ENCODE measurements at regions not wholly inside any gene's neighbourhood (a gene's known extent, or its start where the extent isn't known, plus 50 kb on each side); places are given as distances from the start of the nearest gene placed in this dataset.
"Not testable (repeated sequence)": the region's sequence is repeated elsewhere in the genome, so short reads cannot be mapped to it uniquely, and the experiment has no call there.

DNA sequence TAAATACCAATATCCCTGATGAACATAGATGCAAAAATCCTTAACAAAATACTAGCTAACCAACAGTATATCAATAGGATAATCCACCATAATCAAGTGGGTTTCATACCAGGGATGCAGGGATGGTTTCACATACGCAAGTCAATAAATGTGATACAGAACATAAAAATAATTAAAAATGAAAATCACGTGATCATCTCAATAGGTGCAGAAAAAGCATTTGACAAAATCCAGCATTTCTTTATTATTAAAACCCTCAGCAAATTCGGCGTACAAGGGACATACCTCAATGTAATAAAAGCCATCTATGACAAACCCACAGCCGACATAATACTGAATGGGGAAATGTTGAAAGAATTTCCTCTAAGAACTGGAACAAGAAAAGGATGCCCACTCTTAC lies 793.5 kb downstream of the NR4A2 start:
- 94% methylated on average over 5 of the region's 5 CpGs; no CpG with 5 or more reads in 1 of the 2 experiments for WGBS, 2 experiments (ENCODE audit: extremely low coverage in 1 of 2, insufficient coverage in 1 of 2, insufficient read length in 1 of 2, insufficient replicate concordance in 2 of 2, low coverage in 1 of 2, low lambda C conversion rate in 2 of 2, missing lambda C conversion rate in 1 of 2)

More for the DNA sequence above, 793.5 kb downstream of the NR4A2 start:
- H3K18ac ChIP-seq (ENCODE audit: extremely low read depth, low read length); H2AFZ ChIP-seq (ENCODE audit: low read length); H3K14ac ChIP-seq (ENCODE audit: insufficient read length); H4K5ac ChIP-seq (ENCODE audit: insufficient read length, low read depth, low read length); H2BK5ac ChIP-seq (ENCODE audit: low read depth, low read length); H3K36me3 ChIP-seq (ENCODE audit: control insufficient read depth in 2 of 4, insufficient read depth in 4 of 4, low read length in 3 of 4); H3K4me1 ChIP-seq (replicated peaks in 1 of 4; ENCODE audit: control insufficient read depth in 3 of 4, insufficient read depth in 4 of 4, low read length in 3 of 4); H4K20me1 ChIP-seq (replicated peaks in 1 of 2; ENCODE audit: control insufficient read depth in 1 of 2, insufficient read depth in 2 of 2, low read length in 2 of 2); H3K27ac ChIP-seq (ENCODE audit: low read depth, low read length); H3K23ac ChIP-seq (ENCODE audit: insufficient read length); H3K23me2 ChIP-seq (ENCODE audit: low read depth, low read length); H3K79me1 ChIP-seq (ENCODE audit: low read depth, low read length); H3K79me2 ChIP-seq (ENCODE audit: control insufficient read depth in 1 of 2, insufficient read depth in 2 of 2, low read length in 2 of 2); H3K4me2 ChIP-seq (ENCODE audit: insufficient read depth in 1 of 2, low read depth in 2 of 2, low read length in 2 of 2); POLR2A ChIA-PET (ENCODE audit: partially characterized antibody); H3K4me3 ChIP-seq (ENCODE audit: extremely low read depth in 1 of 4, insufficient read depth in 2 of 4, low read depth in 3 of 4, low read length in 4 of 4); H3K9ac ChIP-seq (replicated peaks in 1 of 4; ENCODE audit: extremely low read depth in 1 of 4, low read depth in 3 of 4, low read length in 3 of 4); H4K91ac ChIP-seq (replicated peaks; ENCODE audit: insufficient read length, low read length); H3K9me3 ChIP-seq (ENCODE audit: insufficient read depth in 2 of 2, low read depth in 1 of 2, low read length in 1 of 2); FAIRE-seq; H3K4ac ChIP-seq (replicated peaks; ENCODE audit: insufficient read length, low read depth, low read length); H3K27me3 ChIP-seq (replicated peaks in 1 of 4; ENCODE audit: control insufficient read depth in 3 of 4, extremely low read depth in 1 of 4, insufficient read depth in 3 of 4, low read length in 3 of 4); H2BK15ac ChIP-seq (ENCODE audit: low read length); H4K8ac ChIP-seq (ENCODE audit: extremely low read depth, insufficient read depth, low read length); CTCF ChIA-PET (ENCODE audit: partially characterized antibody); H2BK20ac ChIP-seq (ENCODE audit: low read length); H3K56ac ChIP-seq (replicated peaks; ENCODE audit: insufficient read length, low read depth, low read length); H2AK5ac ChIP-seq (ENCODE audit: low read depth, low read length); DNase-seq (ENCODE audit: low read depth in 1 of 2, low spot score in 2 of 2); H2BK120ac ChIP-seq (replicated peaks; ENCODE audit: low read depth, low read length); H2BK12ac ChIP-seq (ENCODE audit: low read depth, low read length): not testable (repeated sequence)

Data from H1 (cell line).